ENCODE measurements at regions not wholly inside any gene's neighbourhood (a gene's known extent, or its start where the extent isn't known, plus 50 kb on each side); places are given as distances from the start of the nearest gene placed in this dataset.
"Not testable (repeated sequence)": the region's sequence is repeated elsewhere in the genome, so short reads cannot be mapped to it uniquely, and the experiment has no call there.

DNA sequence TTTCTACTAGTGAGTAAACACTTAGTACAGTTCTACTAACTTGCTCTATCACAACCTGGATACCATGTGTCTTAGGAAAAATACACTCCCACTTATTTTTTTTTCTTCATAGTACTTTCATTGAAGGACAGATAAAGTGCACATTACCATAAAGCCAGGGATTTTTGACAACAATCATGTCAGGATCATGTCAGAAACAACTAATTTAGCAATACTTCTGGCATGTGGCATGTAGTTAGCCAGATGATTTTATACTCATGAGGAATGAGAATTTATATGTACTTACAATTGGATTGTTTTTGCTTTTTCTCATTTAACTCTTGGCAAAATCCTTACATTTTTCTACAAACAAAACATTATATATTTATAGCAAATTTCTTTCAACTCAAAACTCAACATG lies 630.7 kb upstream of the GRM3 start:
- DNase-seq (ENCODE audit: low spot score): no peak

DNA sequence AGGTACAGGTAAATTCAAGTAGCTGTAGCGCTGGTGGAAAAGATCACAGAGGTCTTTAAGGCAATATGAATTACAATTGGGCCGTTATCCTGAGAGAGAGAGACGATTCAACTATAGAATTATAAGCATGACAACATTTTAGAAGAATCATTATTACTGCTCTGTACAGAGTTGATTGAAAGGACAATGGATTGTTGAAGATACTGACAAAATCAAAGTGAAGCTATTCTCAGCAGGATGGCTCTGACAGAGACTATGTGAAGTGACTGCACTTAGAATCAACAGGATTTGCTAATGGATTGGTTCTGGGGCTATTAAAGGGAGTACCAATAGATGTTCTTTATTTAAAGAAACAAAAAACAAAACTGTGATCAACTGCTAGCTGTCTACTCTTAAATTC lies 634.8 kb upstream of the GRM3 start:
- DNase-seq (ENCODE audit: low spot score): no peak

DNA sequence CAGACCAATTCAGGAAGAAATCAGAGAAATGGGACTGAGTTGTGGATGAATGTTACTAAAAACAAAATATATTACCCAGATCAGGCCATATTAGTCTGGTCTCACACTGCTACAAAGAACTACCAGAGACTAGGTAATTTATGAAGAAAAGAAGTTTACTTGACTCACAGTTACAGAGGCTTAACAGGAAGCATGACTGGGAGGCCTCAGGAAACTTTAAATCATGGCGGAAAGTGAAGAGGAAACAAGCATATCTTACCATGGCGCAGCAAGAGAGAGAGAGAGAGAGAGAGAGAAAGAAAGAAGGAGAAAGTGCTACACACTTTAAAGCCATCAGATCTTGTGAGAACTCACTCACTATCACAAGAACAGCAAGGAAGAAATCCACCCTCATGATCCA lies 636.8 kb upstream of the GRM3 start:
- no peak for DNase-seq (ENCODE audit: low spot score)

DNA sequence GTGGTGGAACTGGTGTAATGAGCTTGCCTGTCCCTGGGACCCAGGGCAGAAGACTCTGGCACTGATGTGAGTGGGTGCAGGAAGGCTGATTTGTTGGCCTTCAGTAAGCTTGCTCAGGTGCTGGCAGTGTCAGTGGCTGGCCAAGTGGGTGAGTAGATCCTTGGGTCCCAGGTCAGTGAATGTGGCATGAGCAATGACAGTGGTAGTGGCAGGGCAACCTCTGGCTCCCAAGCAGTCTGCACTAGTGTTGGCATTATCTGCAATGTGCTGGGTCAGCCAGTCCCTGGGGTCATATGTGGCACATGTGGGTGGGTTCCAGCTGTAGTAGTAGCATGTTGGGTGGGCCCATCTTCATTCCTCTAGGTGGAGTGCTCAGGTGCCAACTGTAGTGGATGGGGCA lies 640.9 kb upstream of the GRM3 start:
- DNase-seq (ENCODE audit: low spot score): no peak

DNA sequence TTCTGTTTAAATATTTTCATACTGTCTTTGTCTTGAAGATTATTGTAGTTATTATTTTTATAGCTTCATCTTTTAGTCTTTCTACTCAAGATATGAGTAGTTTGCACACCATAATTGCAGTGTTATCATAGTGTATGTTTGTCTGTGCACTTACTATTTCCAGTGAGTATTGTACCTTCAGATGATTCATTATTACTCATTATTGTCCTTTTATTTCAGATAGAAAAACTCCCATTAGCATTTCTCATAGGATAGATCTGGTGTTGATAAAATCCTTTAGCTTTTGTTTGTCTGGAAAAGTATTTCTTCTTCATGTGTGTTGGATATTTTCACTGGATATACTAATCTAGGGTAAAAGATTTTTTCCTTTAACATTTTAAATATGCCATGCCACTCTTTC lies 646.2 kb upstream of the GRM3 start:
- no peak for DNase-seq (ENCODE audit: low spot score)

DNA sequence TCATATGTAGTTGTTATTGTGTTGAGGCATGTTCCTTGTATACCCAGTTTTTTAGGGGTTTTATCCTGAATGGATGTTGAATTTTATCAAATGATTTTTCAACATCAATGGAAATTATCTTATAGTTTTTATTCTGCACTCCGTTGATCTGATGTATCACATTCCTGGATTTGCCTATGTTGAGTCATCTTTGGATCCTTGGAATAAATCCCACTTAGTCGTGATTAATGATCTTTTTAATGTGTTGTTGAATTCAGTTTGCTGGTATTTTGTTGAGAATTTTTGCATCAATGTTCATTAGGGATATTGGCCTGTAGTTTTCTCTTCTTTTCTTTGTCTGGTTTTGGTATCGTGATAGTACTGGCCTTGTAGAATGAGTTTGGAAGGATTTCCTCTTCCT lies 648.6 kb upstream of the GRM3 start:
- DNase-seq (ENCODE audit: low spot score): no peak

DNA sequence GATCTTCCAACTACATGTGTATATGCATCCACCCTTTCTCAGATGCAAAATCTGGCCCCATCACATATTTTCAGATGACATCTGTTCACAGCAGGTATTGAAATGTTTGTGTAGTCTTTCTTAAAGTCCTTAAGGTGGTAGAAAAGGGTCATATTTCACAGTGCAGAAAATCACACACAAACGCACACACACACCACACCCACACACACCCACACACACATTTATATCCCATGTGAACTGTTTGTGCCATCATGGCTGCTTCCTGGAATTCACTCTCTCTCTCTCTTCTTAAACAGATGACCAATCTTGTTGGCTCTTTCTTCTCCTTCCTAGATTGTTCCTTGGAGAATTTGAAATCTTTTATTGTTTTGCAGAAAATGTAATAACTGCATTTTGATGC lies 663.0 kb upstream of the GRM3 start:
- no peak for DNase-seq (ENCODE audit: low spot score)

DNA sequence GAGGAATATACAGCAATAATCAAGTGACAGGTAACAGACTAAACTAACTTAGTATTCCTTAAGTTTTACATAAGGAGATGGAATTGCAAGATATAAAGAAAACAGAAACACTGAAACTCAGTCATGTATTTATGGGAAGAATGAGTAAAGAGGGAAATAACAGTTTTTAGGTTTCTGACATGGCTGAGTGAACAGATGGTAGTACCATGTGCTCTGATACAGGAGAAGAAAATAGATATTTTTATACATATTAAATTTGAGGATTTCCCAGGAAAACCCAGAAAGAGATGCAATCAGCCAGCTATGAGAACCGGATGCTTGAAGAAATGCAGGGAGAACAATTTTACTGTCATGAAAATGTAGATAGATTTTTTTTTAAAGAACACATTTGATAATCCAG lies 669.5 kb upstream of the GRM3 start:
- no peak for DNase-seq (ENCODE audit: low spot score)

DNA sequence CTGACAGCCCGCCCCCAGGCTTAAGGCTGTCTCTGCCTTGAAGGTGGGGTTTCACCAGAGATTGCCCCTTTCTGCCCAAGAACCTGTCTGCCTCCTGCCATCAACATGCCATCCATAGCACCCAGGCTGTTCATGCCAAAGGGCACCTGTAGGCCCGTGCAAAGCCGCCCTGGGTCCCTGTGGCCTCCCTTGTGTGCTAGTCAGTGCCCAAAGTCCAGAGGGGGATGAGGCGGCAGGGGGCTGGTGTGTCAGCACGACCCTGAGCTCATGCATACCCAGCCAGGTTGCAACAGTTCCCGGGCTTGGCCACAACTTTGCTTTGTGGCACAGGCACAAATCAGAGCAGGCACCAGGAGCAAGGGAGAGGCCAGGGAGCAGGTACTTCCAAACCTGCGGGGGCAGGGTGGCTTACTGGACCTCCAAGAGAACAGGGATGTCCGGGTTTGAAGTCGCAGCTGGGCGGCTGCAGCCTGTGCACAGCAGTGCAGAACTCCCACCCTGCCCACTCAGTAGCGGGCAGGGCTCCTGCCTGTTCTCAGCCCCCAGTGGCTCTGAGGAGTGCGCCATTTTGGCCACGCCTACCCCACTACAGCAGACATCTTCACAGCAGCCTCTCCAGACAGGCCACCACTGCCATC lies 671.1 kb upstream of the GRM3 start:
- DNase-seq (ENCODE audit: low spot score): no peak

DNA sequence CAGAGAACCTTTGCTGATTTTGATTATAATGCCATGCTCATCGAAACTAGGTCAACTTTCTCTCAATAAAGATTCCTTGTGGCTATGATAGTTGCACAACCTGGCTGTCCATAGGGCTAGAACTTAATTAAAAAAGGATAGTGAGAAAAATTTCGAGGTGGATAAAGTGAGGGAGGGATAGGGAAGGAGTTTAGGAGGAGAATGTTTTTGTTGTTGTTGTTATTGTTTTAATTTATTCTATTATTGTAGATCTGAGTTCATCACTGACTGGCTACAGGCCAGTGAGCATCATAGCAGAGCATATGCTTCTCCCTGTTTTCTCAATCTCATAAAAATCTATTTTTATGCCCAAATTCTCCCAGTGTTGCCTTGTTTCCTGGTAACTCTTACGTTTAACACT lies 688.7 kb upstream of the GRM3 start:
- DNase-seq (ENCODE audit: low spot score): no peak

DNA sequence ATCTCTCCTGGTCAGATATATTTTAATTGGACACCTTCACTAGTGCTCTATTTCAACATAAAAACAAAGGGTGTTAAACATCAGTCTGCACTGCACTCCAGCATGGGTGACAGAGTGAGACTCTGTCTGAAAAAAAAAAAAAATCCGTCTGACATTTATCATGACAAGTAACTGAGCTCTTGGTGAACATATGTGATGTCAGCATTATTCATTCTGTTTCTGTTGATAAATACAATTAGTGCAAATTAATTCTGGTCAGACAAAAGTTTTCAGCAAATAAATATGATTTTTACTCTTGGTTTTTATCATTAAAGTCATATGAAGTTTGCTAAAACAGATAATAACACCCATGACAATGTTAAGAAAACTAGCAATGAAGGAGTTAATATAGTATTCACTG lies 692.8 kb upstream of the GRM3 start:
- no peak for DNase-seq (ENCODE audit: low spot score)

DNA sequence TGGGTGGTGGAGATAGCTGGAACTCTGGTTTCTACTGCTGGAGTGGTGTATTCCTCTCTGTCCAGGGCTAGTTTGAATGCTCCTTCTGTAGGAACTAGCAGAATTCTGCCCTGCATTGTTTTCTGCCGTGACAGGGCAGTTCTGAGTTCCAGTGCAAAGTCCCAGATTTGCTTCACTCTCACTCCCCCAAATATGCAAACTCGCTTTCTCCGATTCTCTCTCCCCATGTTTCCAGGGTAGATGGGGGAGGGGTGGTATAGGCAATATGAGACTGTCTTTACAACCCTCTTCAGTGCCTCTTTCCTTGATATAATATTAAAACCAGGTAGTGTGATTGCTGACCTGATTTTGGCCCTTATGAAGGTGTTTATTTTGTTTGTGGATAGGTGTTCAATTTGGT lies 693.3 kb upstream of the GRM3 start:
- DNase-seq (ENCODE audit: low spot score): no peak

DNA sequence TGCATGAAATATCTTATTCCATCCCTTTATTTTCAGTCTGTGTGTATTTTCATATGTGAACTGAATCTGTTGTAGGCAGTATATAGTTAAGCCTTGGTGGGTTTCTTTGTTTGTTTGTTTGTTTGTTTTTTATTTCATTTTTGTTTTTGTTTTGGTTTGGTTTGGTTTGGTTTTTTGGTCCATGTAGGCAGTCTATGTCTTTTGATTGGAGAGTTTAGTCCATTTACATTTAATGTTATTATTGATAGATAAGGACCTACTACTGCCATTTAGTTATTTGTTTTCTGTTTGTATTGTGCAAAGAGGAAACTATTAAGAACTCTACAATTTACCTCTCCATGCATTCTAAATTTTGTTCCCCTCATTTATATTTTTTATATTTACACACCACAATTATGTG lies 695.9 kb upstream of the GRM3 start:
- no peak for DNase-seq (ENCODE audit: low spot score)

DNA sequence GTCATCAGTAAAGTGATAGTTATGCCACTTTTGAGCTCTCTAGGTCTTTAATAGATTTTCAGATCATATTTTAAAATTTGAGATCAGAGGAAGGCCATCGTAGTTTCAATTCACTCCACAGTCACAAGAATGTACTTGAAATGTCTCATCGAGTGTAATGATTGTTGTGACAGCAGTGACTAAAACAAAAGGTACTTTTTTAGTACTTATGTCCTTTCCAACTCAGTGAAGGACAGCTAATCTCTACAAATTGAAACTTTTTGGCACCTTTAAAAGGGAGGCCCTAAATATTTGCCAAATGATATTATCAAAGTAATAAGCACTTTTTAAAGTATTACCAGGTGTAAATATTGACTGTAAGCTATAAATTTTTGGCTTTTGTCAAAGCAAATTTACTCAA lies 702.9 kb upstream of the GRM3 start:
- DNase-seq (ENCODE audit: low spot score): no peak

DNA sequence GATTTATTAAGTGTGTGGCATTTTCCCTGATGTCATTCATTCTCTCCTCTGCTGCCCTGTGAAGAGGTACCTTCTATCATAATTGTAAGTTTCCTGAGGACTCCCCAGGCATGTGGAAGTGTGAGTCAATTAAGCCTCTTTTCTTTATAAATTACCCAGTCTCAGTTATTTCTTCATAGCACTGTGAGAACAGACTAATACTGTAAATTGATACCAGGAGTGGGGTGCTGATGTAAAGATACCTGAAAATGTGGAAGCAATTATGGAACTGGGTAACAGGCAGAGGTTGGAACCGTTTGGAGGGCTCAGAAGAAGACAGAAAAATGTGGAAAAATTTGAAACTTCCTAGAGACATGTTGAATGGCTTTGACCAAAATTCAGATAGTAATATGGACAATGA lies 711.8 kb upstream of the GRM3 start:
- no peak for DNase-seq (ENCODE audit: low spot score)

DNA sequence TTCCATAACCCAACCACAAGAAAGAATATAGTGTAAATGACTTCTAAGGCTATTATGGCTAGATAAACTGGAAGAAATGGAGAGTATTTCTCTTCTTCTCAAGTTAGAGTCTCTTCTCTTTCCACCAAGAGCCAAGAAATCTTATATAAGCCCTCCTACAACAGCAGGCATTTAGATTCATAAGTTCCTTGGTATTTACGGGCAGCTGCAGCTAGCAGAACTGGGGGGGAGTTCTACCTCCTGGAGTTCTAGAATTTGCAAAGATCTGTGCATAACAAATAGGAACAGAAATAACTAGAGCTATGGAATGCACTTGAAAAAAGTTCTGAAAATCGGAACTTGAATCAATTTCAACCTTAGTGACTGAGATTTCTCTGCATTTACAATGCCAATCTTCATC lies 715.2 kb upstream of the GRM3 start:
- no peak for DNase-seq (ENCODE audit: low spot score)

DNA sequence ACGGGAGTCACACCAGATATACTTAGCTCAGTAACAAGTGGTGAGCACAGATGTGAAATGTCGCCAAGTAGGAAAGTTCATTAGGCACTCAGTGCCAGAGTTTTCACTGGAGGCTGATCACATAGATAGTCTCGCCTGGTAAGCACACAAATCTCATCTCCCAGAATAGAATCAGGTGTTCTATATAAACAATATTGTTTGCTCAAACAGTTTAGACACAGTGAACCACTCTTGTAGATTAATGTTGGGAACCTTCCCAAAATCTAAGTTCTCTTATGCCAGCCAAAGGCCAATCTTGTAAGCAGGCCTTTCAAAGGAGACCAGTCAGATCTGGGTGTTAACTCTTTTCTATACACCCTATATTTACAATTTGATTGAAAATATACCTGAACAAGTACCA lies 716.5 kb upstream of the GRM3 start:
- no peak for DNase-seq (ENCODE audit: low spot score)

DNA sequence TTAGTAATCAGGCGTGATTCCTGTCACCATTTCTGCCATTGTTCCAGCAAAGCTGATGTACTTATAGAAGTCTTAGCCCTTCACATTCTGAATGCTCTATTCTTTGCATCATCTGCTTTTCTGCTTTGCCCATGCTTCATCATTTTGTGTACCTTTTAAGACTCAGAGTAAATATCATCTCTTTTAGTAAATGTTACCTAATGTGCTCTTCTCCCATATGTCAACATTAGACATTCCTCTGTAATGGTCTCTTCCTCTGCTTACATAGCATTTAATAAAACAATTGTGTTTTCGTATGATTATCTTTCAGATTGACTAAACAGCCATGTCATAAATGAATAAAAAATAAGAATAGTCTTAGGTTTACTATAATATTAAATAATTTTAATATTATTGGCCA lies 719.6 kb upstream of the GRM3 start:
- no peak for DNase-seq (ENCODE audit: low spot score)

DNA sequence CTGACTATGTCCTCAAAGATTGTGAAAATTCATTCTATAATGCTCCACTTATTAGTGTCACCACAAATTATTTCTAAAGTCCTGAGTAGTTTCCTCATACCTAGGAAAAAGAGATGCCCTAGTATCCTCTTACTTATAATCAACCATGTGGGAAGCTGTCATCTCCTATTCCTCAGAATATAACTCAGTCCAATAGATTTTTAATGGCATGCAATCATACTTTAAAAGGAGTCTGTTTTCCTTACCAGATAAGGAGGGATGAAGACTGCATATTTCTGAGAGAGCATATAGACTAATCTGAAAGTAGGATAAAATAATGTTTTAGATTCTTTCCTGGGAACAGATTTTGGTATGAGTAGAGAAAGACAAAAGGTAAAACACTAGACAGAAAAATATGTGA lies 727.7 kb upstream of the GRM3 start:
- DNase-seq (ENCODE audit: low spot score): no peak

DNA sequence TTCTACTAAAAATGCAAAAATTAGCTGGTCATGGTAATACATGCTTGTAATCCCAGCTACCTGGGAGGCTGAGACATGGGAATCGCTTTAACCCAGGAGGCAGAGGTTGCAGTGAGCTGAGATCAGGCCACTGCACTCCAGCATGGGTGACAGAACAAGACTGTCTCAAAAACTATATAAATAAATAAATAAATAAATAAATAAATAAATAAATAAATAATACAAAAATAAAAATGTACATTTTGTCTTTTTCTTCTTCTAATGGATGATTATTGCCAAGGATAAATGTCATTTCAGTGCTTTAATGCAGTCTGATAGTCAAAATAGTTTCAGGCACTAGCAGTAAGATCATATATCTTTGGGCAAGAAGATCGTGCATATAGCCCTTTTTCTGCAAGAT lies 727.6 kb upstream of the SEMA3D start:
- no peak for DNase-seq (ENCODE audit: low spot score)

DNA sequence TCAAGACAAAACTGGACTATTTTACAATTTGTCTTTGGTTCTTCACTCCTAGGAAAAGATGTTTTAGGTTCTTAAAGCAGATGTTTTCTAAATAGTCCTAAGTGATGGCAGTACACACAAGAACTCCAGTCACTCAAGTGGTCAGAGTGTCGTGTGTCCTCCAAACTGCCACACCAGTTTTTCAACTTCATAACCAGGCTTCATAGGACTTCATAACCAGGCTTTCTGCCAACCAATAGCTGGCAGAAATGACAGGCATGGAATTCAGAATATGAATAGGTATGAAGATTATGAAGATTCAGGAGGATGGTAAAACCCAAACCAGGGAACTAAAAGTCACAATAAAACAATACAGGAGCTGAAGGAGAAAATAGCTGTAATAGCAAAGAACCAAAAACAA lies 721.2 kb upstream of the SEMA3D start:
- no peak for DNase-seq (ENCODE audit: low spot score)

DNA sequence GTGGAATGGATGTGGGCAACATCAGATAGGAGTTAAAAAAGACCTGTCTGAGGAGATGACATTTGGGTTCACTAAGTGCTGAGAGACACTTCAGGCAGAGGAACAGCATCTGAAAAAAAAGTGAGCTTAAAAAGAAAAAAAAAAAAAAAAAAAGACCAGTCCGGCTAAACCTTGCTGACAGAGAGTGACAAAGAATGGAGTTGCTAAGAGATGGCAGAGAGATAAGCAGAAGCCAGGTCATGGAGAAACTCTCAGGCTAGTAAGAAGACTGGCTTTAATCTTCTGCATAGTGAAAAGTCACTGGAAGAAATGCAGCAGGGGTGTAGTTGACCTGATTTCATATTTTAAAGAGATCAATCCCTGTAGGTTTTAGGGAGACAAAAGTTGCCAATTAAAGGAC lies 711.1 kb upstream of the SEMA3D start:
- DNase-seq (ENCODE audit: low spot score): no peak

DNA sequence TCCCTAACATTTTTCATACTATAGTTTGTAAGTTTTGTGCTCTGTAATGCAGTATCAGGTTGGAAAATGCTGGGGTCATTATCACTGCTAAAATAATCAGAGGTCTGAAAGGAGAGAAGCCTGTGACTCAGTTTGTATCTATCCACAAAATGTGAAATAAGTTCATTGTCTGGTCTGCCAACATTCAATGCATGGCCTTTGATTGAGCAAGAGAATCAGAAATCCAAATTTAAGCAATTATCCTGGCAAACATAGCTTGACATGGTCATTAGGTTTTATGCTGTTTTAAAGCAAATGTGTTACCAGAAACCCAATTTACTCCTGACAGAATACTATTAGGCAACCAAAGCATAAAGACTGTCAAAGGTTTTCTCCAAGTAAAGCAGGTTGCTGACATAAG lies 709.7 kb upstream of the SEMA3D start:
- DNase-seq (ENCODE audit: low spot score): no peak

DNA sequence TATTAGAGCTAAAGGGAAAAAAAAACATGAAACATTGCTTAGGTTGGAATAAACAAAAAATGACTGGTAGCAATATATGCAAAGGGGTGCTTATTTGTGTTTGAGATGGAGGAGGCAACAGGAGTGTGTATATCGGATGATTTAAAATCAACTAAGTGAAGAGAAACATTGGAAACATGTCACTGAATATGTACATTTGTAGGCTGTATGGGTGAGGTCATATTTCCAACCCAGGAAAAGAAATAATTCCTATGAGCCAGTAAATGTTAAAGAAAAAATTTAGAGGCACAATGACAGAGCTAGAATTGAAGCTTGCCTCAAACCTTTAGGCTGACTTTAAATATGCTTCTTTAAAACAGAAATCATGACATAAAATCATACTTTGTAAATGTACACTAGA lies 709.0 kb upstream of the SEMA3D start:
- no peak for DNase-seq (ENCODE audit: low spot score)

DNA sequence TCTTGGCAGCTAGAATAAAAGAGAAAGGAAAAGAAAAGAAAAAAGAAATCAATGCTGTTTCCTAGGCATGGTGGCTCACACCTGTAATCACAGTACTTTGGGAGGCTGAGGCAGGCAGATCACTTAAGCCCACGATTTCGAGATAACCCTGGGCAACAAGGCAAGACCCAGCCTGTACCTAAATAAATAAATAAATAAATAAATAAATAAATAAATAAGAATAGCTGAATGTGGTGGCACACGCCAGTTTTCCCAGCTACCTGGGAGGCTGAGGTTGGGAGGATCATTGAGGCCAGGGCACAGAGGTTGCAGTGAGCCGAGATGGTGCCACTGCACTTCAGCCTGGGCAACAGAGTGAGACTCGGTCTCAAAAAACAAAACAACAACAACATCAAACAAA lies 705.0 kb upstream of the SEMA3D start:
- not testable (repeated sequence) for DNase-seq (ENCODE audit: low spot score)

Data from D341Med (cell line).